H9 (cell line): ENCODE measurements at regions not wholly inside any gene's neighbourhood (a gene's known extent, or its start where the extent isn't known, plus 50 kb on each side); places are given as distances from the start of the nearest gene placed in this dataset.

ENCODE experiments used
- DNase-seq: peaks from one replicate; pipeline ENCODE4 v3.0.0-alpha.2; 2017
- H2AFZ ChIP-seq: one replicate; pipeline ENCODE4 v1.6.1; 2013; ENCODE audit warnings: mild to moderate bottlenecking, low read length, control low read depth, moderate library complexity
- H2AK5ac ChIP-seq: 2 replicates; pipeline ENCODE4 v1.6.1; 2013; ENCODE audit warnings: low read length, control low read depth, mixed read lengths; ENCODE audit not compliant: insufficient read length
- H2BK120ac ChIP-seq: one replicate; pipeline ENCODE4 v1.6.1; 2013; ENCODE audit warnings: low read depth, mild to moderate bottlenecking, low read length, control low read depth, inconsistent platforms; ENCODE audit not compliant: poor library complexity, severe bottlenecking
- H2BK12ac ChIP-seq: 2 replicates; pipeline ENCODE4 v1.6.1; 2013; ENCODE audit warnings: low read length, control low read depth, mixed read lengths, low read depth; ENCODE audit not compliant: insufficient read length
- H2BK15ac ChIP-seq: 2 replicates; pipeline ENCODE4 v1.6.1; 2013; ENCODE audit warnings: low read depth, low read length, control low read depth
- H2BK20ac ChIP-seq: one replicate; pipeline ENCODE4 v1.6.1; 2013; ENCODE audit warnings: low read depth, mild to moderate bottlenecking, low read length, control low read depth, inconsistent platforms; ENCODE audit not compliant: poor library complexity, severe bottlenecking
- H2BK5ac ChIP-seq: 2 replicates; pipeline ENCODE4 v1.6.1; 2013; ENCODE audit warnings: low read length, control low read depth, mixed read lengths; ENCODE audit not compliant: insufficient read length
- H3K14ac ChIP-seq: 2 replicates; pipeline ENCODE4 v1.6.1; 2013; ENCODE audit warnings: low read length, control low read depth; ENCODE audit not compliant: insufficient read depth
- H3K18ac ChIP-seq: 2 replicates; pipeline ENCODE4 v1.6.1; 2013; ENCODE audit warnings: low read depth, mild to moderate bottlenecking, mixed read lengths, low read length, control low read depth; ENCODE audit not compliant: insufficient read length
- H3K23ac ChIP-seq: 2 replicates; pipeline ENCODE4 v1.6.1; 2013; ENCODE audit warnings: low read length, control low read depth, mixed read lengths, low read depth; ENCODE audit not compliant: insufficient read length
- H3K23me2 ChIP-seq: 2 replicates; pipeline ENCODE4 v1.6.1; 2013; ENCODE audit warnings: low read depth, mild to moderate bottlenecking, mixed read lengths, low read length, control low read depth; ENCODE audit not compliant: insufficient read length, poor library complexity, severe bottlenecking
- H3K27ac ChIP-seq: 2 replicates; pipeline ENCODE4 v1.5.1; 2013; ENCODE audit warnings: low read length, control low read depth, mixed read lengths, low read depth; ENCODE audit not compliant: insufficient read length
- H3K27me3 ChIP-seq: 2 replicates; pipeline ENCODE4 v1.6.1; 2013; ENCODE audit warnings: low read length, control low read depth, inconsistent platforms; ENCODE audit not compliant: insufficient read depth
- H3K4ac ChIP-seq: 2 replicates; pipeline ENCODE4 v1.6.1; 2013; ENCODE audit warnings: low read depth, mild to moderate bottlenecking, control low read depth, inconsistent platforms, low read length, moderate library complexity
- H3K4me1 ChIP-seq: 2 replicates; pipeline ENCODE4 v1.6.1; 2013; ENCODE audit warnings: low read length, control low read depth, inconsistent platforms; ENCODE audit not compliant: insufficient read depth
- H3K4me2 ChIP-seq: 2 replicates; pipeline ENCODE4 v1.6.1; 2013; ENCODE audit warnings: low read length, control low read depth, mixed read lengths; ENCODE audit not compliant: insufficient read length, insufficient read depth
- H3K56ac ChIP-seq: 2 replicates; pipeline ENCODE4 v1.6.1; 2013; ENCODE audit warnings: low read depth, mild to moderate bottlenecking, mixed read lengths, low read length, control low read depth; ENCODE audit not compliant: insufficient read length
- H3K79me1 ChIP-seq: 2 replicates; pipeline ENCODE4 v1.6.1; 2013; ENCODE audit warnings: low read depth, mild to moderate bottlenecking, moderate library complexity, low read length, control low read depth, inconsistent platforms; ENCODE audit not compliant: insufficient read depth, poor library complexity, severe bottlenecking
- H3K79me2 ChIP-seq: 2 replicates; pipeline ENCODE4 v1.6.1; 2013; ENCODE audit warnings: low read length, control low read depth, inconsistent platforms; ENCODE audit not compliant: insufficient read depth
- H3K9ac ChIP-seq: 2 replicates; pipeline ENCODE4 v1.6.1; 2013; ENCODE audit warnings: low read length, control low read depth, mixed read lengths; ENCODE audit not compliant: insufficient read length; ENCODE audit errors: extremely low read depth
- H3K9me3 ChIP-seq: one replicate; pipeline ENCODE4 v1.6.1; 2013; ENCODE audit warnings: low read depth, low read length, inconsistent platforms; ENCODE audit not compliant: control insufficient read depth
- H3T11ph ChIP-seq: one replicate; pipeline ENCODE4 v1.6.1; 2013; ENCODE audit warnings: mild to moderate bottlenecking, low read length, control low read depth, inconsistent platforms
- H4K20me1 ChIP-seq: one replicate; pipeline ENCODE4 v1.6.1; 2013; ENCODE audit not compliant: control insufficient read depth, insufficient read length, insufficient read depth
- H4K5ac ChIP-seq: 2 replicates; pipeline ENCODE4 v1.6.1; 2013; ENCODE audit warnings: low read depth, mild to moderate bottlenecking, mixed read lengths, low read length, control low read depth; ENCODE audit not compliant: insufficient read length
- H4K8ac ChIP-seq: replicated peaks from 2 replicates; pipeline ENCODE4 v1.6.1; 2013; ENCODE audit warnings: low read length, control low read depth, mixed read lengths, low read depth; ENCODE audit not compliant: insufficient read length
- H4K91ac ChIP-seq: 2 replicates; pipeline ENCODE4 v1.6.1; 2013; ENCODE audit warnings: low read depth, mild to moderate bottlenecking, moderate library complexity, mixed read lengths, low read length, control low read depth; ENCODE audit not compliant: insufficient read length
- H3K27ac Mint-ChIP-seq, 3 experiments: 2 replicates in 2 of 3; 3 replicates in 1 of 3; pipeline ENCODE4 v1.8.0; 2020 to 2021; ENCODE audit warnings: mixed read lengths in 3 of 3, mild to moderate bottlenecking in 1 of 3, moderate library complexity in 1 of 3
- H3K27me3 Mint-ChIP-seq: 2 replicates; pipeline ENCODE4 v1.8.0; 2021; ENCODE audit warnings: low read depth, mild to moderate bottlenecking, moderate library complexity, mixed read lengths
- H3K36me3 Mint-ChIP-seq, 3 experiments: 2 replicates in 2 of 3; 3 replicates in 1 of 3; pipeline ENCODE4 v1.8.0; 2020 to 2021; ENCODE audit warnings: low read depth in 3 of 3, mixed read lengths in 3 of 3; ENCODE audit not compliant: insufficient read depth in 1 of 3
- H3K4me1 Mint-ChIP-seq, 2 experiments: 2 replicates each; pipeline ENCODE4 v1.8.0; 2020; ENCODE audit warnings: mixed read lengths in 2 of 2
- H3K4me3 Mint-ChIP-seq, 2 experiments: 2 replicates in 1 of 2; 3 replicates in 1 of 2; pipeline ENCODE4 v1.8.0; 2020 to 2021; ENCODE audit warnings: mild to moderate bottlenecking in 2 of 2, mixed read lengths in 2 of 2, moderate library complexity in 1 of 2
- H3K9me3 Mint-ChIP-seq, 2 experiments: 2 replicates in 1 of 2; 3 replicates in 1 of 2; pipeline ENCODE4 v1.8.0; 2020; ENCODE audit warnings: mild to moderate bottlenecking in 2 of 2, mixed read lengths in 2 of 2, moderate library complexity in 1 of 2
- CTCF ChIP-seq: fragments of 200-600 bp; sonication (generic); conservative IDR thresholded peaks from 3 replicates; pipeline ENCODE4 v1.8.0; 2021; ENCODE audit warnings: antibody characterized with exemption, mild to moderate bottlenecking
- WGBS: extraction: QIAGEN DNeasy Blood & Tissue Kit; methylation state at CpG from one replicate; pipeline ENCODE4 v1.1.7; 2013; ENCODE audit warnings: missing lambda C conversion rate, low lambda C conversion rate, mixed read lengths; ENCODE audit not compliant: insufficient read length; ENCODE audit errors: extremely low coverage; 5-methylcytosine and 5-hydroxymethylcytosine counted together

GRCh38 chr5:165885623-165886350 is 2380.4 kb downstream of the MAT2B start:
- no peak overlapping the region for H2BK5ac ChIP-seq
- H2AFZ ChIP-seq, result no peak overlapping the region
- H2AK5ac ChIP-seq, result no peak overlapping the region
- no peaks in the 10 kb centered on the region for H3K9me3 ChIP-seq
- no peak overlapping the region for H2BK20ac ChIP-seq
- no peak for TF ChIP-seq CTCF
- H3K9ac ChIP-seq, result no peak overlapping the region
- no peak overlapping the region for H2BK15ac ChIP-seq
- H3K4me2 ChIP-seq, result no peak overlapping the region
- Mint-ChIP-seq H3K4me3 (no peak overlapping the region; a peak in 1 of 5 replicates), H3K27me3 (no peaks in the 10 kb centered on the region), H3K9me3 (no peaks in the 10 kb centered on the region), H3K36me3 (peaks cover 0 to 6% (median 0%) of the 10 kb centered on the region in 3 experiments; a peak in 1 of 7 replicates), H3K4me1 (peaks cover 17 to 18% of the 10 kb centered on the region in 2 experiments), H3K27ac (peak overlapping the region in 1 of 3 experiments; percentile 77; a peak in 2 of 7 replicates)
- no peak overlapping the region for H4K5ac ChIP-seq
- H3K4ac ChIP-seq, result no peak overlapping the region
- no peak overlapping the region for H2BK120ac ChIP-seq
- H3K79me2 ChIP-seq, result no peaks in the 10 kb centered on the region
- no peak for DNase-seq
- no peak overlapping the region for H2BK12ac ChIP-seq
- no peaks in the 10 kb centered on the region for H3K23me2 ChIP-seq
- no peak overlapping the region for H4K91ac ChIP-seq
- H3T11ph ChIP-seq, result no peak overlapping the region
- no peaks in the 10 kb centered on the region for H3K4me1 ChIP-seq
- no peak overlapping the region for H3K23ac ChIP-seq
- no peak overlapping the region for H4K8ac ChIP-seq
- H3K56ac ChIP-seq, result no peak overlapping the region
- H3K14ac ChIP-seq, result no peak overlapping the region
- WGBS, result no CpG with 5 or more reads among the region's 12 CpGs
- no peak overlapping the region for H3K27ac ChIP-seq
- no peak overlapping the region for H3K18ac ChIP-seq
- no peaks in the 10 kb centered on the region for H3K27me3 ChIP-seq
- no peaks in the 10 kb centered on the region for H4K20me1 ChIP-seq
- no peaks in the 10 kb centered on the region for H3K79me1 ChIP-seq
